ENCODE measurements at regions not wholly inside any gene's neighbourhood (a gene's known extent, or its start where the extent isn't known, plus 50 kb on each side); places are given as distances from the start of the nearest gene placed in this dataset.
"Not testable (repeated sequence)": the region's sequence is repeated elsewhere in the genome, so short reads cannot be mapped to it uniquely, and the experiment has no call there.

DNA sequence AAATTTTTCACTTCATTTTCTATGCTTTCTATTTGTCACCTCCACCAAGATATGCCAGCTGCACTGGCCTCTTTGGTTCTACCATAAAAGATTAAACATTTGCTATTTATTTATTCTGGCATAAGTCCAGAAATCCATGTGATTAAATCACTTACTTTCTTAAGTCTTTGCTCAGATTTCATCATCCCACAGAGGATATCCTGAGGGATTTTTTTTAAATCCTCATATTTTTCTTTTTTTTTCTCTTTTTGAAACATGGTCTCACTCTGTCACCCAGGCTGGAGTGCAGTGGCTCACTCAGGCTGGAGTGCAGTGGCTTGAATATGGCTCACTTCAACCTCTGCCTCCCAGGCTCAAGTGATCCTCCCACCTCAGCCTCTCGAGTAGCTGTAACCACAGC is 645.4 kb upstream of the ATXN7L3B start:
- no peak for DNase-seq (ENCODE audit: low read depth in 4 of 4, low spot score in 3 of 4)

DNA sequence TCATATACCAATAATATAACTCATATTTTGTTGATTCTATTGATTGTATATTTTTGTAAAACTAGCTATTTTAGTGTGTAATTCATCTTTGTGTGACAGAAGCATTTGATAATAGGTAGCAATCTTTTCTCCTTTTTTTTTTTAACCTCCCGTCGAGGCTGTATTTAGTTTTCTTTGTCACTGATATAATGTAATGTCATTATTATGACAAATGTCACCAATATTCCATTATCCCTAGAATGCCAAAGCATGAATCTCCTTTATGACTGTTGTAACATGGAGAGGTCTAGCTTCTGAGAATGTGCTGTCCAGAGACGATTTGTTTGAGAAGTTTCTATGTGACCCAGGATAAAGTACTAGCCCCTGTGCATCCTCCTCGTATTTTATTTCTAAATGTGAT is 639.0 kb upstream of the ATXN7L3B start:
- DNase-seq (ENCODE audit: low read depth in 4 of 4, low spot score in 3 of 4) = no peak

DNA sequence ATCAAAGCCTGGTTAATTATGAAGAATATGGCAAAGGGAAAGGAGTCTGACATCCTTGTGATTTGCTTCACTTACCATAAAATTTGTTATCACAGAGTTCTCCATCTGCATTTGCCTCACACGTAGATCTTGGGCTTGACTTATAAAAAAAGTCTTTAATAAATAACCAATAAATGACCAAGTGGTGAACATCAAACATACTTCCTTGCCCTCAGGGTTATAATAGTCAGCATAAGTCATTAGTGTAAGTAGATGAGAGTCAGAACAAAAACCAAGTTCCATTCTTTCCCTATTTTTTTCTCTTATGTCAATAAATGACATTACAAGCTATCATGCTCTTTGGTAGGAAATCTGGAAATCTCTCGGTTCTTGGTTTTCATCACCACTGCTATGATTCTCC is 635.4 kb upstream of the ATXN7L3B start:
- no peak for DNase-seq (ENCODE audit: low read depth in 4 of 4, low spot score in 3 of 4)

DNA sequence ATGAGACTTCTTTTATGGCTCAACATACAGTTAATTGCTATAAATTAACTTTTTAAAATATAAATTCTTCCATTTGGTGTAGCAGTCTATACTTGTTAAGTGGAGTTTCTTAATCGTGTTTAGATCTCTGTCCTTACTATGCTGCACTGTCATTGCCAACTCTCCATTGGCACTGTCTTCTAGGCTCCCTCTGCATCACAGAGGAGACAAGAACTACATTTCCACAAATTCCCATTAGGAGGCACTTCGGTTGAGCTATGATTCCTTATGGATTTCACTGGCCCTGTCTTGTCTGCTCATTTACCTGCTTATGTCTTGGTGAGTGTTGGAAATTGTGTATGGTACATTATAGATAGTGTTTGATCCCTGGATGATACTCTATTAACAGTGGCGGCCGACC is 630.9 kb upstream of the ATXN7L3B start:
- no peak for DNase-seq (ENCODE audit: low read depth in 4 of 4, low spot score in 3 of 4)

DNA sequence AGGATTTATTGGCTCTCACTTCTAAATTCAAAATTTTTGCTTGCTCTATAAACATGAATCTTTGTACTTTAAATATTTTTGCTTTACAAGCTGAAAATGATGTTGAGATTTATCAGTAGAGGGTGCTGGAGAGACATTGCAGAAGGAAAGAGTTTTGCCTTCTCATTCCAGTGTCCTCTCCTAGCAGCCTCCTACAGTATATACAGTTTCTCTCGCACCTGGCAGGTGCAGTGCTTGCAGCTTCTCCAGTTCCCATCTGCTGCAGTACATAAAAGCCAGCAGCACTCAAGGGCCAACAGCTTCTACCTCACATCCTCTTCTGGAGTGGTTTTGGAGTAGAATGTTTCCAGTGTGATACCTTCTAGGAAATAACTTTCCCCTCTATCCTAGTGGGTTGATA is 601.8 kb upstream of the ATXN7L3B start:
- no peak for DNase-seq (ENCODE audit: low read depth in 4 of 4, low spot score in 3 of 4)

DNA sequence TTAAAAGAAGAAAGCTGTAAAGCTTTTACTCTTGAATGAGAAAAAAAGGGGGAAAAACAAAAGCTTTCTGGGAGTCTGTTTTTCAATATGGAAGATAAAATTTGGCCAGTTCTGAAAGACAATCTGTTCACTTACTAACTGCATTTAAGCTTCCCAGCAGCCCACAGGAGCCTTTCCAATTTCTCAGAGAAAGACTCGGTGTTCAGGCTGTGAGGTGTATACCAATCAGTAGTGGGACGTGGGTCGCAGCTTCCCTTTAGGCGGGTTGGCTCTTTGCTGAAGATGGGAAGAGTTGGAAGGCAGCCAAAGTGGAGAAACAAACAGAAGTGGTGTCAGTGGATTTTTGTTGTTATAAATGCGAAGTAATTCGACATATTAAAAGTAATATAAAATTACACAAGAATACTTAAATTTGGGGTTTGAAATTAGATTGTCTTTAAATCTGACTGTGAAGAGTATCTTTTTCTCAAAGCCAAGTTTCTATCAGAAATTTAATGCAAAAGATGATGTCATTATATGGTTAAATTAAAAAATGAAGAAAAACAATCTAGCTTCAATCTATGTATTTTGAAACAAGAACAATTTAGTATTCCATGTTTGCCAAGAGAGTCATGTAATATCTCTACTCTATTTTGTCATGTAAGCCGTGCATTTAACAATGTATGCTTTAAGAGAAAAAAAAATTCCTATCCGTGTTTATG is 590.2 kb upstream of the ATXN7L3B start:
- no peak for DNase-seq (ENCODE audit: low read depth in 4 of 4, low spot score in 3 of 4)

DNA sequence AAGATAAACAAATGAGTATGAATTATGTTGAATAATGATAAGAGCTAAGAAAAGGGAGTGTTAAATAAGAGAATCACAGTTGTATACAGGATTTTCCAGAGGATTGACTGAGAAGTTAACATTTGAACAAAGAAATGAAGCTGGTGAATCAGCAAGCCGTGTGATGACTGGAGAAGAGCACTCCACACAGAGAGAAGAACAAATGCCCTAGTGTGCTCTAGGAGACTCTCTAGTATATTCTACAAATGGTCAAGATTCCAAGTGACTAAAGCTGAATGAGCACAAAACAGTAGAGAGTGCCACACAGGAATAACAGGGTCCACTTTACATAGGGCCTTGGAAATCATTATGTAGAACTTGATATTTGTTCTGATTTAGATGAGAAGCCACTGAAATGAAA is 587.1 kb upstream of the ATXN7L3B start:
- DNase-seq (ENCODE audit: low read depth in 4 of 4, low spot score in 3 of 4) = no peak

DNA sequence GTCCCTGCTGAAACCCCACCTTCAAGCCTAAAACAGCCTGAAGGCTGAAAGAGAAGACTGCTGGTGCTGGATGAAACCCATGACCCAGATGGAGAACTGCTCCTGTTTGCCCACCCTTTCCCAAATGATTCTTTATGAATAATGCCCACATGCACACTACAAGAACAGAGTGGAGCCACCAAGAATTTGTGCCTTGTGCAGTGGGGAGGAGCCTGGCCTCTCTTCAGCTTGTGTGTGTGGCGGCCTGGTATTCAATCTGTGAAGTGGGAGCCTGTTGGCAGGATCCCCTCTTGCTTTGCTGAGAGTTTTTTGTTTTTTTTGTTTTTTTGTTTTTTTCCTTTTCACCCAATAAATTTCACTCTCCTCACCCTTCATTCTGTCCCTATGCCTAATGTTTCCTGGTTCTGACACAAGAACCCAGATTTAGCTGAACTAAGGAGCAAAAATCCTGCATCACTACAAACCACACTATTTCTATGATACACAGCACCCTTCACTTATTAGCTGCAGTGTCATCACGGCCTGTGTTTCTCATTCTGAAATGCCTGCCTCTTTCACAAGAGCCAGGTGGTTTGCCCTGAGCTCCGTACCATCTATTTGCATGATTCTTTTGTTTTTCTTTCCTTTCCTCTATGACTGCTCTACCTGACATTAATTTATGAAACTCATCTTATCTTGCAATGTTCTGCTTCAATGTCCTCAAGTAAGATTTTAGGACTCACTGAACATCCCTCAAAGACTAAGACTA is 585.5 kb upstream of the ATXN7L3B start:
- DNase-seq (ENCODE audit: low read depth in 4 of 4, low spot score in 3 of 4) = no peak

DNA sequence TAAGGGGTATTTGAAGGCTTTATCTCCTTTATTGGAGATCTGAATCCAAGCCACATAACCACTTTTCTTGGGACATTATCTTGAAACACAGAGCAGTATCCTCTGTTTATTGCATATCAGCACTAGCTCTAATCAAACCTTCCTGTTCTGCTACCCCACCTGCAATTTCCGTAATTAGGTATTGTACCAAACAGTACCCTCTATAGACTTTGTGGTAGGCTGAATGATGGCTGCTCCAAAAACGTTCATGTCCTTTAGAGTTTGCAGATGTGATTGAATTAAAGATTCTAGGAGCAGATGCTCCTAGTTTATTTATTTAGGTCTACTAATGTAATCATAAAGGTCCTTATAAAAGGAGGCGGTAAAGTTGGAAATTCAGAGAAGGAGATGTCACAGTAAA is 573.0 kb upstream of the ATXN7L3B start:
- DNase-seq (ENCODE audit: low read depth in 4 of 4, low spot score in 3 of 4) = no peak

DNA sequence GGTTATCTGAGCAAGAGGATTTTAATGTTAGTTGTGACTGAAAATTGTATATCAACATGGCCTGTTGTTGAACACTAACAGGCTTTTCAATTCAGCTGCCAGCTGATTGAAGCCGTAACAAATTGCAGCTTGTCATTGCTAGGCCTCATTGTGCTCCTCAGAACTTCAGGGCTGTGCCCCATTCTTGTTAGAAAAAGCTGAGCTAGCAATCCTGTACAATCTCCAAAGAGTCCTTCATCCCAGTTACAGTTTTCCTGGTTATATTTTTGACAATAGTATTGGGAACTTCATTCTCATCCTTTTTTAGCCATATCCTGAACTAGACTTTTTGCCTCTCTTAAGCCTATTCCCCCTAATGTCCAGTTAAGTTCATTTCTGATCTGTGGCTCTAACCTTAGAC is 564.1 kb upstream of the ATXN7L3B start:
- DNase-seq (ENCODE audit: low read depth in 4 of 4, low spot score in 3 of 4) = no peak

DNA sequence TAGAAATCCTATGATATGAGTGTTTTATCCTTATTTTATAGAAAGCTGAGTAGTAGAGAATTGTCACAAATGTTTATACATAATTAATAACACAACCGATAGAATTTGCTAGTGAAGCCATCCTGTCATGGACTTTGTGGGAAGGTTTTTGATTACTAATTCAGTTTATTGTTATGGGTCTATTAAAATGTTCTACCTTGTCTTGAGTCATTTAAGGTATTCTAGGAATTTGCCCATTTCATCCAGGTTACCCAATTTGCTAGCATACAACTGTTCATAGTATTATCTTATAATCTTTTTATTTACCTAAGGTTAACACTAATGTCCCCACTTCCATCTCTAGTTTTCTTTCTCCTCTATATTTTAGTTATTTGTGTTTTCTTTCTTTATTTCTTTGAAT is 553.1 kb upstream of the ATXN7L3B start:
- no peak for DNase-seq (ENCODE audit: low read depth in 4 of 4, low spot score in 3 of 4)

DNA sequence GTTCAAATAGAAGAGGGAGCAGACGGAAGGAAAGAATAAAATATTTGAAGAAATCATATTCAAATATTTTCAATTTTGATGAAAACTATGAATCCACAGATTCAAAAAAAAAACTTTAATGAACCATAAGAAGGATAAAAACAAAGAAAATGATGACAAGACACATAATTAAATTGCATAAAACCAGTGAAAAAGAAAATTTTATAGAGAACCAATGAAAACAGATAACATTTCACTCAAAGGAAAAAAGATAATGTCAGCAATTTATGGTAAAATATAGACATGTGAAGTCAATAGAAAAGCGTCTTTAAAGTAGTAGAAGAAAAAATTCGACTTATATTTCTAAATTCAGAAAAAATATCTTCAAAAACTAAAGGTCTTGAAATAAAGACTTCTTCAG is 546.5 kb upstream of the ATXN7L3B start:
- no peak for DNase-seq (ENCODE audit: low read depth in 4 of 4, low spot score in 3 of 4)

DNA sequence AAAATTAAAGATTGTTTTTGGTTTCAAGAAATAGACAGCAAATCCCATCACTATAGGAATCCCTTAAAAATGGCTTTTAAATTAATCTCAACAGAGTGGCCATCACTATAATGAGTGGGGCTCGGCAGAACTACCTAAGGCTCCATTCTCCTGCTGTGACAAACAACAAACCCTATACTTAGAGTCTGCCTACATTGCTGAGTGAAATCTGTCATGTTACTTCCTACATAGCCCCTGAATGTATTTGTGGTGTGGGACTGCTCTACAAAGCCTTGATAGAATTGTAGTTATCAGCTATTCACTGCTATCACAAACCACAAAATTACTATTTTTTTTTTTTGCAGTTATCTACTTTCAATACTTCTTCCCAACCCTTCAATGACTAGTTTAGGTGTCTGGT is 538.7 kb upstream of the ATXN7L3B start:
- no peak for DNase-seq (ENCODE audit: low read depth in 4 of 4, low spot score in 3 of 4)

DNA sequence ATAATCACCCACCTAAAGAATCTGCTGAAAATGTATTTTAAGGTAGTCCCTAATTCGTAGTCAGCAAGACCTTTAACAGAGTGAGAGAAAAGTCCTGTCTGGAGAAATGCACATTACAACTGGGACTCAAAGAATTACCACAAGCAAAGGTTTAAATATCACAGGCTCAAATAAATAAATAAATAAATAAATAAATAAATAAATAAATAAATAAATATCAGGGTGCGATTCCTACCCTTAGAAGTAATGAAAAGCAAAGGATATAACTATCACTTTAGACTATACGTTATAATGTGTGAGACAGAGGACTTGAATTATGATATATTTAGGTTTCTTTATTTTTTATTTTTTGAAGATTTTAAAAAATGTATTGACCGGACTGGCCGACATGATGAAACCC is 522.5 kb upstream of the ATXN7L3B start:
- no peak for DNase-seq (ENCODE audit: low read depth in 4 of 4, low spot score in 3 of 4)

DNA sequence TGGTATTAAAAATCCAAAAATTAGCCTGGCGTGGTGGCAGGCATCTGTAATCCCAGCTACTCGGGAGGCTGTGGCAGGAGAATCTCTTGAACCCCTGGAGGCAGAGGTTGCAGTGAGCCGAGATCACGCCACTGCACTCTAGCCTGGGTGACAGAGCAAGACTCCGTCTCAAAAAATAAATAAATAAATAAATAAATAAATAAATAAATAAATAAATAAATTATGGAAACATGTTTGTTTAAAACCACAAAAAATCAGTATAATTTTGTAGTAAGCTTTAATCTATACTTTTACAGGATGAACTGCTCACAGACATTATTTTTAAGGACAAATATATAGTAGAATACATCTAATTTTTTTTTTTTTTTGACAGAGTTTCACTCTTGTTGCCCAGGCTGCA is 521.3 kb upstream of the ATXN7L3B start:
- DNase-seq (ENCODE audit: low read depth in 4 of 4, low spot score in 3 of 4) = not testable (repeated sequence)

DNA sequence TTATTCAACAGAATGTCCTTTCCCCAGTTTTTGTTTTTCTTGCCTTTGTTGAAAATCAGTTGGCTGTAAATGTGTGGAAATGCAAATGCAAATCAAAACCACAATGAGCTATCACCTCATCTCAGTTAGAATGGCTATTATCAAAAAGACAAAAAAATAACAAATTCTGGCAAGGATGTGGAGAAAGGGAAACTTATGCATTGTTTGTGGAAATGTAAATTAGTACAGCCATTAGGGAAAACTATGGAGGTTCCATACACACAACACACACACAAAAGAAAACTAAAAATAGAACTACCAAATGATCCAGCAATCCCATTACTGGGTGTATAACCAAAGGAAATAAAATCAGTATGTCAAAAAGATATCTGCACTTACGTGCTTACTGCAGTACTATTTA is 518.8 kb upstream of the ATXN7L3B start:
- DNase-seq (ENCODE audit: low read depth in 4 of 4, low spot score in 3 of 4) = no peak

DNA sequence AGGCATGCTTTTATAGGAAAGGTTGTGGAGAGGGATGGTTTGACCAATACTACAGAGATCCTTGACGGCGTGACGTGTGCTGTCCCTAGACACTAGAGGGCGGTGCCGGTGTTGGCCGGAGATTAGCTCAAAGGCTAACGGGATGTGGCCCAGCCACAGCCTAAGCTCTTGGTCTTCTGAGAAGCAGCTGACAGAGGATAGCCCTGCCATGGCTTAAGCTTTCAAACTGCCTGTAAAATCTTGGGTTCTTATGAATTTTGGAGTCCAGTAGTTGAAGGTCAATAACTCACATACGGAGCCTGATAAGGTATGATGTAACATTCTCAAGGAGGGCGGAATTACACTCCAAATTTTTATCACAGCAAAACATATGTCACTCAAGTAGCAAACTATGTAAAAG is 515.7 kb upstream of the ATXN7L3B start:
- DNase-seq (ENCODE audit: low read depth in 4 of 4, low spot score in 3 of 4) = peak in 3 of 4 donors; percentile 6 to 29 (median 16)

DNA sequence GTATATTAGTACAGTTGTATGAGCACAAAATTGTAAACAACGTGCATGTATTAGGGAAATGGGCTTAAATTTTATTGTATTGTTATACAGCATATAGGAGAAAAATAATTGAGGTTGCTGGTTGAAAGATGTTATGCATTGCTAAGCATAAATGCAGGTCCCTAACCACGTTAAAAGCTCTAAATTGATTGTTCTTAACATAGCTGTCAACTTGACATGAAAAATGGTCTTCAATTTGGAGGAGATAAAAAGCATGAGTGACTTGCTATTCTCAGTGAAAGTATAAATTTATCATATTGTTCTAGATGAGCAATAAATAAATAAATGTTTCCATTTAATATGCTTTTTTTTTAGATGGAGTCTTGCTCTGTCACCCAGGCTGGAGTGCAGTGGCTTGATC is 506.6 kb upstream of the ATXN7L3B start:
- no peak for DNase-seq (ENCODE audit: low read depth in 4 of 4, low spot score in 3 of 4)

DNA sequence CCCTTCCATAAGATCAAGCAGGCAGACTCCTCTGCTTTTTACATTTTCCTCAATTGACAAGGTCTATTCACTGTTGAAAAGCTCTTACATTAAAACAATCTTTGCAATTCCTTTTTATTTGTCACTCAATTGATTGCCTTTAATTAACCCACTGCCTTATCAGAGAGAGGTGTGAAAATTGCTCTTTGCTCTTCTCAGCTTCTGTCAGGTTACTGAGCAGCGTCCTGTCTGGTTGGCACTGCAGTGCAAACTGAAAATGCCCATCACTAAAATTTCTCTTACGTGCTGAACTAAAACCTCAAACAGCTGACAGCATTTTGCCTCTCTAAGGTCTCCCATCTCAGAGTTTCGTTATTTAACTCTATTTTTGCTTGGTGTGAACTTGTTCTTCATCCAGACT is 504.1 kb upstream of the ATXN7L3B start:
- DNase-seq (ENCODE audit: low read depth in 4 of 4, low spot score in 3 of 4) = no peak

DNA sequence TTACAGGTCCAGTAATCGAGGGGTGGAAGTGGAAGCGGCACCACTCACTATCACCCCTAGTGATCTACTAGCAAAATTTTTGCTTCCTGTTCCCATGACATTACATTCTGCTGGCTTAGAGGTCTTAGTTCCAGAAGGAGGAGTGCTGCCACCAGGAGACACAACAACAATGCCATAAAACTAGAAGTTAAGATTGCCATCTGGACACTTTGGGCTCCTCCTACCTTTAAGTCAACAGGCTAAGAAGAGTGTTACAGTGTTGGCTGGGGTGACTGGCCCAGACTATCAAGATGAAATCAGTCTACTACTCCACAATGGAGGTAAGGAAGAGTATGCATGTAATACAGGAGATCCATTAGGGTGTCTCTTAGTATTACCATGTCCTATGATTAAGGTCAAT is 498.5 kb upstream of the ATXN7L3B start:
- DNase-seq (ENCODE audit: low read depth in 4 of 4, low spot score in 3 of 4) = not testable (repeated sequence)

DNA sequence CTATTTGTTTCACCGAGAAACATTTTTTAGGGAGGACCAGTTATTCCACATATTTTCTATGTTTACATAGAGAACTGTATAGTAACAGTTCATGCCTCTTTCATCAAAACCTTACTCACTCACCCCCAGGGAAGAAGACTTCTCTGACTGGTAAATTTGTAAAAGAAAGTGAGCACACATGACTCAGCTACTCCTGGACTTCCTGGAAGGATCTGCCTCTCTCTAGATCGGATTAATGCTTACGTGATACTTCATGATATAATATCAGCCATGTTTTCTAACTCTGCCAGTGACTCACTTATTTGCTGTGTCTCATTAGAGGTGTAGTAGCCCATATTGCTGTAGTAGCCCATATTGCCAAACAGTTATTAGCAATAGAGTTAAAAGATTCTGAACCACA is 494.3 kb upstream of the ATXN7L3B start:
- DNase-seq (ENCODE audit: low read depth in 4 of 4, low spot score in 3 of 4) = no peak

DNA sequence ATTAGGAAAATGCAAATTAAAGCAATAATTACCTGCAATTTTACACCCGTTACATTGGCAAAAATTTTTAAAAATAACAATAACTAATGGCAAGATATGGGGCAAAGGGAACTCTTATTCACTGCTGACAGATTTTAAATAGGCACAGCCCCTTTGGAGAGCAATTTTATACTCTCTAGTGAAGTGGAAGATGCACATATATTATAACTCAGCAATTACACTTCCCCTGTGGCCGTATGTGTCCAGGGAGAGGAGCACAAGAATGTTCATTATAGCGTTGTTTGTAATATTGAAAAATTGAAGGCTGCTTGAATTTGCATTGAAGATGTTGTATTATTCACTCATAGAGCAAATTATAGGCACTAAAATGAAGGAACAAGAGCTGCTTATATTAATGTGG is 488.3 kb upstream of the ATXN7L3B start:
- DNase-seq (ENCODE audit: low read depth in 4 of 4, low spot score in 3 of 4) = no peak

DNA sequence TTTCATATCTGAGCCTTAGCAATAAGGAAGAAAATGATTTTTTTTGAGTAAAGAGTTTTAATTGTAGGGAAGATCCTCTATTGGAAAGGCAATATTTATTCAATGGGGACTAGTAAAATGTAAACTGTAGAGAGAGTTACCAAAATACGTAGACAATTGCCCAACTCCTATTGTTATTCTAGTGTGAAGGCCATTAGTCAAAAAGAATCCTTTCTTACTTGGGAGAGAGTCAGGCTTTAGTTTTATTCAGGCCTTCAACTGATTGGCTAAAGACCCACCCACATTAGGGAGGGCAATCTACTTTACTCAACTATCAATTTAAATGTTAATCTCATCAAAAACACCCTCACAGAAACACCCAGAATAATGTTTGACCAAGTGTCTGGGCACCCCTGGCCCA is 485.8 kb upstream of the ATXN7L3B start:
- DNase-seq (ENCODE audit: low read depth in 4 of 4, low spot score in 3 of 4) = no peak

Measured in left renal pelvis (tissue), 4 donors.